Calu3 (cell line): ENCODE measurements at regions not wholly inside any gene's neighbourhood (a gene's known extent, or its start where the extent isn't known, plus 50 kb on each side); places are given as distances from the start of the nearest gene placed in this dataset.

Experiments
- BruUV-seq: library from RNA; stranded (reverse); fragments of 400-500 nt; replicated peaks from 2 replicates; lab custom pipeline; 2021; lab: Mats Ljungman, UMichigan
- CTCF ChIA-PET: fragments of 300-600 bp; sonication (Branson Sonifier 250); formaldehyde crosslinking; loops from one replicate; lab custom pipeline; 2022; ENCODE audit warnings: antibody characterized with exemption; lab: Charles Lee
- DNase-seq: peaks from one replicate; pipeline ENCODE4 v3.0.0; 2022
- H3K27ac Mint-ChIP-seq: one replicate; pipeline ENCODE4 v1.8.0; 2022; ENCODE audit warnings: mixed read lengths; ENCODE audit not compliant: unreplicated experiment
- H3K27me3 Mint-ChIP-seq: one replicate; pipeline ENCODE4 v1.8.0; 2022; ENCODE audit warnings: mixed read lengths; ENCODE audit not compliant: unreplicated experiment
- H3K36me3 Mint-ChIP-seq: one replicate; pipeline ENCODE4 v1.8.0; 2022; ENCODE audit warnings: mild to moderate bottlenecking, moderate library complexity, mixed read lengths; ENCODE audit not compliant: insufficient read depth, unreplicated experiment
- H3K4me1 Mint-ChIP-seq: one replicate; pipeline ENCODE4 v1.8.0; 2022; ENCODE audit warnings: mild to moderate bottlenecking, low read depth, mixed read lengths; ENCODE audit not compliant: unreplicated experiment
- H3K4me3 Mint-ChIP-seq: one replicate; pipeline ENCODE4 v1.8.0; 2022; ENCODE audit warnings: mild to moderate bottlenecking, low read depth, moderate library complexity, mixed read lengths; ENCODE audit not compliant: unreplicated experiment
- H3K9me3 Mint-ChIP-seq: one replicate; pipeline ENCODE4 v1.8.0; 2022; ENCODE audit warnings: low read depth, mixed read lengths; ENCODE audit not compliant: unreplicated experiment
- CTCF ChIP-seq: fragments of 200-600 bp; IDR thresholded peaks from one replicate; pipeline ENCODE4 v1.8.0; 2022; ENCODE audit warnings: antibody characterized with exemption; ENCODE audit not compliant: unreplicated experiment
- intact Hi-C: fragments of 100-400 bp; cut with micrococcal nuclease; formaldehyde crosslinking; loops from one replicate; pipeline ENCODE4 v1.10.0; 2022; ENCODE audit not compliant: unreplicated experiment

GRCh38 chr13:24022568-24022967, 125.3 kb upstream of the C1QTNF9B start:
- Mint-ChIP-seq H3K4me3 (no peak overlapping the region), H3K36me3 (no peaks in the 10 kb centered on the region), H3K27me3 (no peaks in the 10 kb centered on the region), H3K27ac (no peak overlapping the region), H3K9me3 (no peaks in the 10 kb centered on the region), H3K4me1 (peaks cover 8% of the 10 kb centered on the region)
- TF ChIP-seq CTCF = no peak
- intact Hi-C loops = no loop called here
- DNase-seq = no peak
- CTCF ChIA-PET = interaction anchor here (0.7 kb wide), 2 partner anchors 158 to 448 kb away, joined by 4 to 8 read pairs; no protein-coding TSS in a partner anchor
- no TSS peak for BruUV-seq

- TF ChIP-seq CTCF = no peak
- Mint-ChIP-seq H3K36me3 (no peaks in the 10 kb centered on the region), H3K27ac (no peak overlapping the region), H3K27me3 (no peaks in the 10 kb centered on the region), H3K4me3 (no peak overlapping the region), H3K4me1 (peaks cover 8% of the 10 kb centered on the region), H3K9me3 (no peaks in the 10 kb centered on the region)
- BruUV-seq = no TSS peak
- no peak for DNase-seq
- CTCF ChIA-PET = no interaction called here
- intact Hi-C loops = no loop called here
Measured at GRCh38 chr13:24023073-24023472, 125.8 kb upstream of the C1QTNF9B start.

- H3K9me3 Mint-ChIP-seq = no peaks in the 10 kb centered on the region
- intact Hi-C loops = no loop called here
- DNase-seq = no peak
- no peak for TF ChIP-seq CTCF
- no peak overlapping the region for H3K4me3 Mint-ChIP-seq
- BruUV-seq = no TSS peak
- CTCF ChIA-PET = interaction anchor here (0.5 to 0.6 kb wide), 2 partner anchors 154 to 200 kb away, joined by 3 read pairs; no protein-coding TSS in a partner anchor
- H3K36me3 Mint-ChIP-seq = peaks cover 9% of the 10 kb centered on the region
- no peaks in the 10 kb centered on the region for H3K27me3 Mint-ChIP-seq
- no peak overlapping the region for H3K27ac Mint-ChIP-seq
- peaks cover 26% of the 10 kb centered on the region for H3K4me1 Mint-ChIP-seq
Measured at GRCh38 chr13:24027494-24027893, 130.2 kb upstream of the C1QTNF9B start.

- Mint-ChIP-seq H3K4me3 (peak overlapping the region; percentile 13), H3K27me3 (no peaks in the 10 kb centered on the region), H3K9me3 (no peaks in the 10 kb centered on the region), H3K36me3 (peaks cover 9% of the 10 kb centered on the region), H3K4me1 (peaks cover 30% of the 10 kb centered on the region), H3K27ac (peak overlapping the region; percentile 71)
- BruUV-seq = no TSS peak
- no peak for DNase-seq
- intact Hi-C loops = no loop called here
- no peak for TF ChIP-seq CTCF
- CTCF ChIA-PET = interaction anchor here (1.0 kb wide), 1 partner anchor 21 kb away, joined by 3 read pairs; no protein-coding TSS in a partner anchor
Measured at GRCh38 chr13:24032252-24032651, 128.3 kb upstream of the SPATA13 start.
